ENCODE measurements at regions not wholly inside any gene's neighbourhood (a gene's known extent, or its start where the extent isn't known, plus 50 kb on each side); places are given as distances from the start of the nearest gene placed in this dataset.
A peak's percentile ranks its signal among the peaks of the same experiment; 100 is the strongest.
"Not testable (repeated sequence)": the region's sequence is repeated elsewhere in the genome, so short reads cannot be mapped to it uniquely, and the experiment has no call there.

GRCh38 chr5:63211448-63212132, 633.0 kb downstream of the LRRC70 start:
- no peak for DNase-seq

DNA sequence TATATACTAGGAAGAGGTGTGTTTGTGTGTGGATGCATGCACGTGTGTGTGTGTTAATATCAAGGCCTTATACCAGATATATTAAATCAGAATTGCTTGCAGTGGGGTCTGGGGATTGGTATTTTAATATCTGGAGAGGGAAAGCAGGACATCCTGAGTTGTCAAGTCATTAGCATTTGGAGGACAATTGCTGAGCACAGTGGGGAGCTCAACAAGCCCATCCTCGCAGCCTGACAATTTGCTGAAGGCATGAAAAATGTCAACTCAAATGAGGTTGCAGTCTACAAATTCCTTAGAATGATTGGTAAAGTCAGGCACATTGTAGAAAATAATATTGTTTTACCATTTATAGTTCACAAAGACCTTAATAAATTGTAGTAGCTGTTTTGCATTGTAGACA, 627.4 kb downstream of the LRRC70 start:
- no peak for DNase-seq

- no peak for DNase-seq
Measured at GRCh38 chr5:63201738-63202137, 623.1 kb downstream of the LRRC70 start.

DNA sequence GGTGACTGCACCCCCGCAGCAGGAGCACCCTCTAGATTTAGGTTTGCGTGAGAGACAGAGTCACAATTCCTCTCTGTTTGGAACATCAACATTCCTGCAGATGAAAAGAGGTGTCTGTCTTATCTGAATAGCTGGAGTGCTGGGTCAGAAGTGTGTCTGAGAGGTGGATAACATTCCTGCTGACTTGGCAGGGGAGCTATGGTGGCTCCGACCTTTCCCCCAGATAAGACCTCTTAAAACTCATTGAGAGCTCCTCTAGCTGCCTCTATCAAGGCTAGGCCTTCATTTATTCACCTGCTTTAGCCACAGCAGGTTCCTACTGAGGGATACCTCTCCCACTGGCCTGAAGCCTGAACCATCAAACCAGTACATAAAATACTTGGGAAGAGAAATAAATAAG, 615.5 kb downstream of the LRRC70 start:
- no peak for DNase-seq

DNA sequence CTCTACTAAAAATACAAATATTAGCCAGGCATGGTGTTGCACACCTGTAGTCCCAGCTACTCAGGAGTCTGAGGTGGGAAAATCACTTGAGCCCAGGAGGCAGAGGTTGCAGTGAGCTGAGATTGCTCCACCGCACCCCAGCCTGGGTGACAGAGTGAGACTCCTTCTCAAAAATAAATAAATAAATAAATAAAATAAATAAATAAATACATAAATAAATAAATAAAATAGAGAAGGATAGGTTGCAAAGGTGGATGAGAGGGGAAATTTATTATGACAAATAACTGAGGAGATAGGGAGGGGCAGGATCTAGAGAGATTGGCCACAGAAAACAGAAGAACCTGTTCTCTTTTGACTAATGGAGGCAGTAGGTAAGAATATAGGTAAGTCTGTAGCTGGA, 601.6 kb downstream of the LRRC70 start:
- DNase-seq, result not testable (repeated sequence)

- no peak for DNase-seq
Measured at GRCh38 chr5:63175850-63176249, 597.2 kb downstream of the LRRC70 start.

GRCh38 chr5:63170486-63170885, 591.9 kb downstream of the LRRC70 start:
- no peak for DNase-seq

- no peak for DNase-seq
Measured at GRCh38 chr5:63164838-63165535, 586.4 kb downstream of the LRRC70 start.

GRCh38 chr5:63164339-63164738, 585.7 kb downstream of the LRRC70 start:
- no peak for DNase-seq

- no peak for DNase-seq
Measured at GRCh38 chr5:63155310-63155631, 576.7 kb downstream of the LRRC70 start.

GRCh38 chr5:63154476-63155309, 576.1 kb downstream of the LRRC70 start:
- no peak for DNase-seq

DNA sequence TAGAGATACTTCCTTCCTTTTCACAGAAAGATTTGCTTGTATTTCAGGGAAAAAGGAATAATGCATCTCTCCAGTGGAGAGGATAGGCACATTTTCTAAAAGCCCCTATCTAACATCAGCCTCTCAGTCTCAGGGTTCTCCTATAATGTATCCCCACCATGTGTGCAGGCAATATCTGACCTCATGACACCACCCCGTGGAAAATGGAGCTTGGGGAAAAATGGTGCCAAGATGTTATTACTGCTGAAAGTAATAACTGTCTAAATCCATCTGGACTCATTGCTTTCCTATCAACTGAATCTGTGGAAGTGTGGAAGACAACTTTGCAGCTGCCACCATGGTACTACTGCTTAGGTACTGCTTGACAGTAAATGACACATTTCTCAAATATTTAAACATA, 574.3 kb downstream of the LRRC70 start:
- DNase-seq, result no peak

DNA sequence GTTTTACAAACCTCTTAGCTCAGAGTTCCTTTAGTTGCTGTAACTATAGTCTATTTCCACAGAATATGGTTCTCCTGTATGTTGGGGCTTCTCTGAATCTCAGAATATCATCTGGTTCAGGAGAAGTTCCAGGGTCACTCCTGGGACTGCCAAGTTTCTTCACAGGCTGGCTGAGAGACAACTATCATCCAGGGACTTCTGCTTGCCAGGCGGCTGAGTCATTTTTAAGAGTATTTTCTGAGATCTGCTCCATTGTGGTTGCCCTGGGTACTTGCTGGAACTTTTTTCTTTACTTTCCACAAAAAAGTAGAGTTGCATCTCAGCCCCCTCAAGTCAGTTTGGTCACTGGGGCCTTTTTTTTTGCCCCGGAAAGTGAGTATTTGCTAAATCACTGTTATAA, 566.5 kb downstream of the LRRC70 start:
- no peak for DNase-seq

DNA sequence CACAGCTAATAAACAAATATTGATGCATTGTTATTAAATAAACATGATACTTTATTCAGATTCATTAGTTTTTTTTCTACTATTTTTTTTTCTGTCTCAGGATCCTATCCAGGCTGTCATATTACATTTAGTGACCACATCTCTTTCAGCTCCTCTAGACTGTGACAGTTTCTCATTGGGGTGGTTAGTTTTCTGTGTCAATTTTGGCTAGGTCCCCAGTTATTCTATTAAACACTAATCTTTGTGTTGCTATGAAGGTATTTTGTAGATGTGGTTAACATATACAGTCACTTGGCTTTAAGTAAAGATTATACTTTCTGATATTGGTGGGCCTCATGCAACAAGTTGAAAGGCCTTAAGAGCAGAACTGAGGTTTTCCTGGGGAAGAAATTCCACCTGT, 563.0 kb downstream of the LRRC70 start:
- no peak for DNase-seq

DNA sequence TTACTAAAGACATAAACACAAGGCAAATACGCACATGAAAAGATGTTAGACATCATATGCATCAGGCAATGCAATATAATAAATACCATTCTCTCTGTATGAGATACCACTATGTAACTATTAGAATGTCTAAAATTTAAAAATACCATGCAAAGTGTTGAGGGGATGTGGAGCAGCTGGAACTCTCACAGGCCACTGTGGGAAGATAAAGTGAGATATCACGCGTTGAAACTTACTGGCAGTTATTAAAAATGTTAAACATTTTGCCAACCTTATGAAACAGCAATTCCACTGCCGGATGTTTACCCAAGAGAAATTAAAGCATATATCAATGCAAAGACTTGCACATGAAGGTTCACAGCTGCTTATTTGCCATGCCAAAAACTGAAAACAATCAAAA, 556.7 kb downstream of the LRRC70 start:
- DNase-seq, result peak in 1 of 3 donors; percentile 28

- peak in 1 of 3 donors; percentile 56 for DNase-seq
Measured at GRCh38 chr5:63131626-63132285, 553.1 kb downstream of the LRRC70 start.

GRCh38 chr5:63128761-63129160, 550.1 kb downstream of the LRRC70 start:
- DNase-seq, result no peak

- no peak for DNase-seq
Measured at GRCh38 chr5:63128018-63128417, 549.4 kb downstream of the LRRC70 start.

- DNase-seq, result peak in 1 of 3 donors; percentile 27
Measured at GRCh38 chr5:63127054-63127453, 548.4 kb downstream of the LRRC70 start.

- DNase-seq, result peak in 1 of 3 donors; percentile 26
Measured at GRCh38 chr5:63125862-63126261, 547.2 kb downstream of the LRRC70 start.

GRCh38 chr5:63125392-63125791, 546.8 kb downstream of the LRRC70 start:
- DNase-seq, result no peak

DNA sequence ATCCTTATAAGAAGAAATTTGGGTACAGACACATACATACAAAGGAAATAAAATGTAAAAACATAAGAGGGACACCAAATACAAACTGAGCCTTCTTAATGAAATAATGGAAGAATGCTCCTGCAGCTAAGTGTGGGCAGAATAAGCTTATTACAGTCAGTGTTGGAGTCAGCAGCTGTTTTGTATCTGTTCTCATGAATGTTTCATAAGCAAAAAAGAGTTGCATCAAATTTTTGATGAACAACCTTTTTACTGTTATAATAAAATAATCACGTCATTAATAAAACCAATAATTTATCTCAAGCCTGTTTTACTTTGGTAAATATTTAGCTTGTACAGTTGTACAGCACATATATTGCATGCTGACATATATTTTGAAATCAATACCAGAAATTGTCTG, 545.6 kb downstream of the LRRC70 start:
- DNase-seq, result no peak

Data from muscle of back (tissue), 3 donors.